Activated naive CD8-positive, alpha-beta T cell treated with anti-CD3 and anti-CD28 coated beads, Interleukin-2, amount 50 U/mL, for 16 hours (primary cell): ENCODE measurements at regions not wholly inside any gene's neighbourhood (a gene's known extent, or its start where the extent isn't known, plus 50 kb on each side); places are given as distances from the start of the nearest gene placed in this dataset.
"Not testable (repeated sequence)": the region's sequence is repeated elsewhere in the genome, so short reads cannot be mapped to it uniquely, and the experiment has no call there.

Experiments used
- DNase-seq: peaks from one replicate; pipeline ENCODE4 v3.0.0-alpha.2; 2020; ENCODE audit warnings: low read depth, low spot score

GRCh38 chr5:42989190-42989589 is 50.9 kb downstream of the ANXA2R start:
- no peak for DNase-seq

GRCh38 chr5:42988568-42988967 is 51.6 kb downstream of the ANXA2R start:
- no peak for DNase-seq

GRCh38 chr5:42985129-42986037 is 54.7 kb downstream of the ANXA2R start:
- no peak for DNase-seq

GRCh38 chr5:42984307-42984706 is 55.8 kb downstream of the ANXA2R start:
- DNase-seq: no peak

GRCh38 chr5:42982107-42982622 is 58.0 kb downstream of the ANXA2R start:
- DNase-seq: no peak

GRCh38 chr5:42981417-42982106 is 58.6 kb downstream of the ANXA2R start:
- DNase-seq: not testable (repeated sequence)

GRCh38 chr5:42981015-42981414 is 59.1 kb downstream of the ANXA2R start:
- DNase-seq: not testable (repeated sequence)

- DNase-seq: not testable (repeated sequence)
These were observed 59.7 kb downstream of the ANXA2R start for GRCh38 chr5:42980391-42980790.

- DNase-seq: not testable (repeated sequence)
These were observed 60.9 kb downstream of the ANXA2R start for GRCh38 chr5:42979242-42979641.

GRCh38 chr5:42974536-42974935 is 65.6 kb downstream of the ANXA2R start:
- DNase-seq: no peak

- DNase-seq: no peak
These were observed 69.2 kb downstream of the ANXA2R start for GRCh38 chr5:42970636-42971559.

GRCh38 chr5:42965934-42966333 is 74.2 kb downstream of the ANXA2R start:
- DNase-seq: no peak

- no peak for DNase-seq
These were observed 76.7 kb downstream of the ANXA2R start for GRCh38 chr5:42963412-42963811.

- no peak for DNase-seq
These were observed 78.0 kb downstream of the ANXA2R start for GRCh38 chr5:42962124-42962523.

GRCh38 chr5:42960506-42960905 is 79.6 kb downstream of the ANXA2R start:
- DNase-seq: no peak

- DNase-seq: no peak
These were observed 83.6 kb downstream of the ANXA2R start for GRCh38 chr5:42956551-42956950.

- DNase-seq: no peak
These were observed 87.1 kb downstream of the ANXA2R start for GRCh38 chr5:42953041-42953440.

- no peak for DNase-seq
These were observed 87.5 kb downstream of the ANXA2R start for GRCh38 chr5:42952578-42952974.

- peak; percentile 21 for DNase-seq
These were observed 88.8 kb downstream of the ANXA2R start for GRCh38 chr5:42951293-42951840.

- DNase-seq: no peak
These were observed 89.4 kb downstream of the ANXA2R start for GRCh38 chr5:42950456-42951292.
